GM12872 (cell line): ENCODE measurements at regions not wholly inside any gene's neighbourhood (a gene's known extent, or its start where the extent isn't known, plus 50 kb on each side); places are given as distances from the start of the nearest gene placed in this dataset.

Experiments used
- TF ChIP-seq, protein P1 (sequence below): IDR thresholded peaks from 3 replicates; pipeline ENCODE4 v1.5.1; 2011; ENCODE audit warnings: low read depth, mild to moderate bottlenecking, low read length, moderate library complexity; ENCODE audit not compliant: insufficient read depth

DNA sequence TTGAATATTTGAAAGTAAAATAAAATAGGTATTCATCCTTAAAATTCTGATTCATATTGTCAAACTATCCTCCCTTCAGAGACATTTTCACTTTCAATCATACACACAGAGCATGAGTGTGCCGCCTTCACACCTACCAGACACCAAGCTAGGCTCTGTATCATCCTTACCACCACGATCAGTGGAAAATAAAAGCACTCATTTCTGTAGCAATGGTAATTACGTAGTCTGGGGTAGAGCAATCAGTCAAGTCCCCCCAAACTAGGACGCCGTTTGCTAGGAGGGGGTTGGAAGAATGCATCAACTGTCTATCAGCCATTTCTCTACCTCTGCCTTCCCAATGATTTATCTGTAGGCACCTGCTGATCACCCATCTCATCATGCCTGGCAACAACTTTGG is 84.6 kb upstream of the GRIN2A start:
- TF ChIP-seq, protein P1, sequence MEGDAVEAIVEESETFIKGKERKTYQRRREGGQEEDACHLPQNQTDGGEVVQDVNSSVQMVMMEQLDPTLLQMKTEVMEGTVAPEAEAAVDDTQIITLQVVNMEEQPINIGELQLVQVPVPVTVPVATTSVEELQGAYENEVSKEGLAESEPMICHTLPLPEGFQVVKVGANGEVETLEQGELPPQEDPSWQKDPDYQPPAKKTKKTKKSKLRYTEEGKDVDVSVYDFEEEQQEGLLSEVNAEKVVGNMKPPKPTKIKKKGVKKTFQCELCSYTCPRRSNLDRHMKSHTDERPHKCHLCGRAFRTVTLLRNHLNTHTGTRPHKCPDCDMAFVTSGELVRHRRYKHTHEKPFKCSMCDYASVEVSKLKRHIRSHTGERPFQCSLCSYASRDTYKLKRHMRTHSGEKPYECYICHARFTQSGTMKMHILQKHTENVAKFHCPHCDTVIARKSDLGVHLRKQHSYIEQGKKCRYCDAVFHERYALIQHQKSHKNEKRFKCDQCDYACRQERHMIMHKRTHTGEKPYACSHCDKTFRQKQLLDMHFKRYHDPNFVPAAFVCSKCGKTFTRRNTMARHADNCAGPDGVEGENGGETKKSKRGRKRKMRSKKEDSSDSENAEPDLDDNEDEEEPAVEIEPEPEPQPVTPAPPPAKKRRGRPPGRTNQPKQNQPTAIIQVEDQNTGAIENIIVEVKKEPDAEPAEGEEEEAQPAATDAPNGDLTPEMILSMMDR, result no peak

DNA sequence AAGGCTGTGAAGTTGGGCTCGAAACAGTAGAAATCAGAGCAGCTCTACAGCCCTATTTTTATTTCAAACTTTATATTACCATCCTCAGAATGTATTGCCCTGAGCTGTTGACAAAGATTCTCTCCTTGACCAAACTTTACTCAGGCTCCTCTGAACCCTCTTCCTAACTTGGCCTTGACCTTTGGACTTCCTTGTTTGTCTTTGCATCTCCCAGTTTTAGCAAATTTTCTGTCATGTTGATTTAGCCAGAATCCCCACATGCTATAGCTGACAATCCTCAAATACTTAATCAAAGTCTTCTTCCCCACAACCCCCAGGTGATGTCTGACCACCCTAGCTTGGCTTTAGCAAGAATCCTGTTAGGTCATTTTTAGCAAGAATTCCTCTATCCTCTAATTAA is 87.4 kb upstream of the GRIN2A start:
- TF ChIP-seq, protein P1, result no peak

DNA sequence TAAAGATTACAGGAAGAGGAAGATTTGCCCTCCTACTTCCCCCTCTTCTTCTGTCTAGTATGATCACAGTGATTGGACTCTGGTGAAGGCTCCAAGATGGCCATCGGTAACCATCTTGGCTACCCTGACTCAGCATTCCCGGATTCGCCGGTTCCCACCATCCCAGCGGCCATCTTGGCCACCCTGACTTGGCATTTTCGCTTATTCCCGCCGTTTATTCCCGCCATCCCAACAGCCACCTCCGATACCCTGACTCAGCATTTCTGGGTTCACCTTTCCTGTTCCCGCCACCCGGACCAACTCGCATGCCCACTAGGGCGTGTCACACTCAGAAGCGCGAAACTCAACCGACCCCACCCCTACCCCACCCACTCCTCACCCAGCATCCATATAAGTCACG is 95.4 kb upstream of the GRIN2A start:
- TF ChIP-seq, protein P1, result no peak

DNA sequence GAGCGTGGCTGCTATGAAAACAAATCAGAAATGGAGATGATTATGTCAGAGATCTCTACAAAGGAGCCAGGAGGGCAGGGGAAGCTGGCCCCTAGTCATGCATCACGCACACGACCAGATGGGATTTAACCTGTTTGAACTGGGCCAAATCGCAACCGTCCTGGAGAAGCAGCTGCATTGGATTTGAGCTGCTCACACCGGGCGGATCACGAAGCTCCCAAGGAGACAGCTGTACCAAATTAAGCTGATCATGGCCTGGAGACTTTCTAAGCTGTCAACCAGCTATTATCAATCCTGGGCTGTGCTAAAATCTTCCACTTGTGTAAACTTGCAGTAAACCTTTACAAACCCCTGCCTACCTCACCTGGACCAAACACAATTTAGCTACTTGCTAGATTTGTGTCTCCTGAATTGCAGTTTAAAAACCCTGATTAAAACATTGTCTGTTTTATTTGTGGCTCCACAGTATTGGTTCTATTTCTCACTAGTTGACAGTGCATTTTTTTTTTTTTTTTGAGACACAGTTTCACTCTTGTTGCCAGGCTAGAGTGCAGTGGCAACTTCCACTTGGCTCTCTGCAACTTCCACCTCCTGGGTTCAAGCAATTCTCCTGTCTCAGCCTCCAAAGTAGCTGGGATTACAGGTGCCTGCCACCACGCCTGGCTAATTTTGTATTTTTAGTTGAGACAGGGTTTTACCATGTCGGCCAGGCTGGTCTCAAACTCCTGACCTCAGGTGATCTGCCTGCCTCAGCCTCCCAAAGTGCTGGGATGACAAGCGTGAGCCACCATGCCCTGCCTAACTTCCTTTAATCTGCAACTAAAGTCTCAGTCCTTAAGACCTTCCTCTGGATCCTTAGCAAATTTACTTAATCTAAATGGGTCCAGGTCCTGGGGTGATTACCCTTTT is 98.3 kb upstream of the GRIN2A start:
- TF ChIP-seq, protein P1, result no peak

DNA sequence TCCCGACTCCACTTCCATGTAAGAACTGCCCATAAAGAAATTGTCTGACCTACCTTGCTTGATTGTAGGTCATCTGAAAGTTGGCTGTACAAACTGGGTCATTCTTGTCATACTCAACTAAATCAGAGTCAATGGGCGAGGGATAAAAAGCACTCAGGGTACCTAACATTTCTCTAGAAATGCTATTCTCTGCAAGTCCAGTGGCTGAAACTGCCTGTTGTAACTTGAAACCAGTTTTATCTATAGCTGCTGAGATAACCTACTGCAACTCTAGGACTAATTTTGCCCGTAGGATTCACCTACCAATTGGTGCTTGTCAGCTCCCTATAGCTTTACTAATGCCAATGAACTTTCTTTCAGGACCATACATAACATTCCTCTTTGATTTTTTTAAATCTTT is 100.1 kb upstream of the GRIN2A start:
- TF ChIP-seq, protein P1, result no peak

DNA sequence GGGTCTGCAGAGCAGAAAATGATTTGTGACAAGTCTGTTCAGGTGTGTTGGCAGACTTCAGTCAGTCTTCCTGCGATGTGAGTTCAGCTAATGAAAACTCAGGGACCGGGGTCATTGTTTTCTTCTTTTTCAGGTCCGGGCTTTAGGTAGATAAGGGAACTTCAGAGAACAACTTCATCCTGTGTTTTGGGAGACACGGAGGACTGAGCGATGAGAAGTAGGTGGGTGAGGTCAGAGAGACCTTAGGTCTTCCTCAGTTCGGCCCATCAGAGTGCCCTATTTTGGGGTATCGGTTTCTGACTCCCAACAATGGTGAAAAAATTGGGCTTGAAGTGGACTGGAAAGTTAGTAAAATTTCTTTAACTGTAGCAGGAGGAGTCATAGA is 88.9 kb upstream of the ATF7IP2 start:
- TF ChIP-seq, protein P1, result no peak

DNA sequence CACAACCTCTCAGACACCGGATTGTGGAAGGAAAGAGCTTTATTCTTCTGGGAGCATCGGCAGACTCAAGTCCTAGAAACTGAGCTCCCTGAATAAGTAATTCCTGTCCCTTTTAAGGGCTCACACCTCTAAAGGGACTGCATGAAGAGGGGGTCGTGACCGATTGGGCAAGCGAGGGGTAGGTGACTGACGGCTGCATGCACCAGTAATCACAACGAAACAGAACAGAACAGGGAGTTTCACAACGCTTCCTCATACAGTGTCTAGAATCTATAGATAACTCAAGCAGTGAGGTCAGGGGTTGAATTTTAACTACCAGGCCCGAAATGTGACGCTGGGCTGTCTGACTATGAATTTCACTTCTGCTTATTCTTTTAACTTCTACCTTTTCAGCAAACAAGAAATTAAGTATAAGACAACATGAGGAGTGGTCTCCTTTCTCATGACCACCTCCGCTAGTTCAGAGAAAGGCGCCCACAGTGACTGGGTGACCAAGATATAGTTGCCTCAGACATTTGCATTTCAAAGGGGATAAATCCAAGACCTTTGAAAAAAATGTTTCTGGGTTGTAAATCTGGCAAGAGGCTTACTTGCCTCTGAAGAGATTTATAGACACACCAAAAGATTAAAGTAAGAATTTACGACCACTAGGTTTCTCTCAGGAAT is 88.4 kb upstream of the ATF7IP2 start:
- TF ChIP-seq, protein P1, result no peak
